Naive thymus-derived CD4-positive, alpha-beta T cell (primary cell): ENCODE measurements at regions not wholly inside any gene's neighbourhood (a gene's known extent, or its start where the extent isn't known, plus 50 kb on each side); places are given as distances from the start of the nearest gene placed in this dataset.
"Not testable (repeated sequence)": the region's sequence is repeated elsewhere in the genome, so short reads cannot be mapped to it uniquely, and the experiment has no call there.

Experiments
- ATAC-seq: fragments of 150-1000 bp; cut with Tn5 transposase; 2 replicates; pipeline ENCODE4 v1.10.0; 2021; ENCODE audit warnings: mild to moderate bottlenecking, moderate library complexity
- CTCF ChIA-PET: fragments of 350-600 bp; sonication (Branson Sonifier 250); formaldehyde crosslinking; loops from one replicate; lab custom pipeline; 2021; ENCODE audit warnings: antibody characterized with exemption; lab: Charles Lee
- POLR2A ChIA-PET: fragments of 350-600 bp; sonication (Branson Sonifier 250); formaldehyde crosslinking; loops from one replicate; lab custom pipeline; 2021; ENCODE audit warnings: antibody characterized with exemption, inconsistent platforms; lab: Charles Lee
- DNase-seq, 9 donors: peaks; one replicate each; pipeline versions ENCODE4 v3.0.0 to v3.0.0-alpha.2; 2020 to 2022; ENCODE audit warnings: mixed read lengths in 1 of 9
- H3K27ac ChIP-seq: one replicate; pipeline ENCODE4 v1.7.0; 2013; ENCODE audit warnings: mild to moderate bottlenecking, low read depth, low read length, moderate library complexity
- H3K27me3 ChIP-seq, 2 donors: one replicate each; pipeline ENCODE4 v1.7.0; 2013; ENCODE audit warnings: low read length in 2 of 2, mild to moderate bottlenecking in 2 of 2, moderate library complexity in 2 of 2; ENCODE audit not compliant: control insufficient read depth in 2 of 2, insufficient read depth in 2 of 2
- H3K36me3 ChIP-seq, 3 experiments: 1 replicate in 2 of 3; 2 replicates in 1 of 3; pipeline ENCODE4 v1.7.0; 2013; ENCODE audit warnings: low read length in 3 of 3, mild to moderate bottlenecking in 3 of 3, moderate library complexity in 1 of 3; ENCODE audit not compliant: insufficient read depth in 3 of 3, control insufficient read depth in 2 of 3
- H3K4me1 ChIP-seq, 2 donors: one replicate each; pipeline ENCODE4 v1.7.0; 2013; ENCODE audit warnings: low read length in 2 of 2, mild to moderate bottlenecking in 2 of 2, moderate library complexity in 1 of 2; ENCODE audit not compliant: control insufficient read depth in 2 of 2, insufficient read depth in 2 of 2
- H3K4me3 ChIP-seq: 2 replicates; pipeline ENCODE4 v1.7.0; 2013; ENCODE audit warnings: mild to moderate bottlenecking, low read length
- H3K9me3 ChIP-seq, 3 experiments: 1 replicate in 2 of 3; 2 replicates in 1 of 3; pipeline ENCODE4 v1.7.0; 2013; ENCODE audit warnings: low read length in 3 of 3; ENCODE audit not compliant: control insufficient read depth in 2 of 3
- H3K27ac Mint-ChIP-seq, 9 donors: one replicate each; pipeline ENCODE4 v1.8.0; 2020 to 2022; ENCODE audit warnings: mixed read lengths in 9 of 9, mild to moderate bottlenecking in 8 of 9, moderate library complexity in 5 of 9, inconsistent platforms in 2 of 9
- H3K27me3 Mint-ChIP-seq, 5 donors: one replicate each; pipeline ENCODE4 v1.8.0; 2021 to 2022; ENCODE audit warnings: mixed read lengths in 5 of 5, mild to moderate bottlenecking in 1 of 5
- H3K36me3 Mint-ChIP-seq, 5 donors: one replicate each; pipeline ENCODE4 v1.8.0; 2020 to 2022; ENCODE audit warnings: mixed read lengths in 5 of 5, mild to moderate bottlenecking in 3 of 5, inconsistent platforms in 1 of 5
- H3K4me1 Mint-ChIP-seq, 7 donors: one replicate each; pipeline ENCODE4 v1.8.0; 2020 to 2022; ENCODE audit warnings: mixed read lengths in 7 of 7, mild to moderate bottlenecking in 3 of 7, inconsistent platforms in 1 of 7
- H3K4me3 Mint-ChIP-seq, 10 donors: one replicate each; pipeline ENCODE4 v1.8.0; 2020 to 2022; ENCODE audit warnings: mild to moderate bottlenecking in 10 of 10, mixed read lengths in 10 of 10, moderate library complexity in 6 of 10, inconsistent platforms in 2 of 10
- H3K9me3 Mint-ChIP-seq, 11 donors: one replicate each; pipeline ENCODE4 v1.8.0; 2020 to 2022; ENCODE audit warnings: mixed read lengths in 11 of 11, mild to moderate bottlenecking in 4 of 11, inconsistent platforms in 1 of 11, moderate library complexity in 1 of 11
- intact Hi-C, 2 donors: fragments of 100-400 bp; cut with micrococcal nuclease; formaldehyde crosslinking; loops; one replicate each; pipeline ENCODE4 v1.15.1; 2023

GRCh38 chr7:12016439-12016838 lies 184.4 kb upstream of the THSD7A start:
- H3K27ac ChIP-seq, result no peak overlapping the region
- ChIA-PET CTCF (no interaction called here), POLR2A (no interaction called here)
- ATAC-seq (no peak), DNase-seq (no peak)
- H3K36me3 Mint-ChIP-seq, result no peaks in the 10 kb centered on the region
- H3K4me1 ChIP-seq, result no peaks in the 10 kb centered on the region
- H3K9me3 Mint-ChIP-seq, result no peaks in the 10 kb centered on the region
- no peak overlapping the region for H3K27ac Mint-ChIP-seq
- H3K27me3 Mint-ChIP-seq, result peaks cover 0 to 7% (median 2%) of the 10 kb centered on the region in 5 donors
- H3K9me3 ChIP-seq, result no peaks in the 10 kb centered on the region
- H3K4me1 Mint-ChIP-seq, result no peaks in the 10 kb centered on the region
- H3K4me3 ChIP-seq, result no peak overlapping the region
- intact Hi-C loops, result no loop called here
- H3K36me3 ChIP-seq, result no peaks in the 10 kb centered on the region
- no peak overlapping the region for H3K4me3 Mint-ChIP-seq
- no peaks in the 10 kb centered on the region for H3K27me3 ChIP-seq

GRCh38 chr7:12017046-12017445 lies 185.0 kb upstream of the THSD7A start:
- Histone ChIP-seq H3K27me3 (no peaks in the 10 kb centered on the region), H3K4me3 (no peak overlapping the region), H3K9me3 (no peaks in the 10 kb centered on the region), H3K4me1 (no peaks in the 10 kb centered on the region), H3K27ac (no peak overlapping the region), H3K36me3 (no peaks in the 10 kb centered on the region)
- DNase-seq (no peak), ATAC-seq (no peak)
- ChIA-PET POLR2A (no interaction called here), CTCF (no interaction called here)
- no peak overlapping the region for H3K4me3 Mint-ChIP-seq
- H3K9me3 Mint-ChIP-seq, result peaks cover 0 to 2% (median 0%) of the 10 kb centered on the region in 11 donors
- no peaks in the 10 kb centered on the region for H3K4me1 Mint-ChIP-seq
- intact Hi-C loops, result no loop called here
- H3K27me3 Mint-ChIP-seq, result peaks cover 0 to 13% (median 6%) of the 10 kb centered on the region in 5 donors
- H3K27ac Mint-ChIP-seq, result no peak overlapping the region
- no peaks in the 10 kb centered on the region for H3K36me3 Mint-ChIP-seq

- H3K27me3 Mint-ChIP-seq, result peaks cover 0 to 24% (median 13%) of the 10 kb centered on the region in 5 donors
- H3K27ac Mint-ChIP-seq, H3K27me3 ChIP-seq, H3K4me1 Mint-ChIP-seq, H3K4me3 ChIP-seq, CTCF ChIA-PET, H3K36me3 ChIP-seq, H3K9me3 ChIP-seq, H3K27ac ChIP-seq, ATAC-seq, POLR2A ChIA-PET, intact Hi-C loops, H3K4me3 Mint-ChIP-seq, H3K9me3 Mint-ChIP-seq, H3K4me1 ChIP-seq, H3K36me3 Mint-ChIP-seq, DNase-seq: not testable (repeated sequence)
Observed at GRCh38 chr7:12022011-12022410, 189.1 kb upstream of the TMEM106B start.

- Mint-ChIP-seq H3K27me3 (peaks cover 0 to 30% (median 13%) of the 10 kb centered on the region in 5 donors), H3K36me3 (no peaks in the 10 kb centered on the region), H3K27ac (no peak overlapping the region), H3K4me1 (no peaks in the 10 kb centered on the region), H3K9me3 (peaks cover 0 to 2% (median 0%) of the 10 kb centered on the region in 11 donors), H3K4me3 (no peak overlapping the region)
- DNase-seq (no peak), ATAC-seq (no peak)
- ChIA-PET CTCF (no interaction called here), POLR2A (no interaction called here)
- intact Hi-C loops, result no loop called here
- Histone ChIP-seq H3K4me3 (no peak overlapping the region), H3K4me1 (no peaks in the 10 kb centered on the region), H3K27ac (no peak overlapping the region), H3K36me3 (no peaks in the 10 kb centered on the region), H3K9me3 (no peaks in the 10 kb centered on the region), H3K27me3 (no peaks in the 10 kb centered on the region)
Observed at GRCh38 chr7:12025246-12025645, 185.8 kb upstream of the TMEM106B start.

- Histone ChIP-seq H3K4me3 (no peak overlapping the region), H3K4me1 (no peaks in the 10 kb centered on the region), H3K9me3 (no peaks in the 10 kb centered on the region), H3K27me3 (no peaks in the 10 kb centered on the region), H3K36me3 (no peaks in the 10 kb centered on the region), H3K27ac (no peak overlapping the region)
- POLR2A ChIA-PET, result no interaction called here
- no peaks in the 10 kb centered on the region for H3K36me3 Mint-ChIP-seq
- DNase-seq (no peak), ATAC-seq (no peak)
- H3K9me3 Mint-ChIP-seq, result no peaks in the 10 kb centered on the region
- CTCF ChIA-PET, result no interaction called here
- peaks cover 0 to 11% (median 9%) of the 10 kb centered on the region in 5 donors for H3K27me3 Mint-ChIP-seq
- no peak overlapping the region for H3K27ac Mint-ChIP-seq
- intact Hi-C loops, result no loop called here
- peaks cover 0 to 2% (median 0%) of the 10 kb centered on the region in 7 donors for H3K4me1 Mint-ChIP-seq
- no peak overlapping the region for H3K4me3 Mint-ChIP-seq
Observed at GRCh38 chr7:12028508-12028907, 182.6 kb upstream of the TMEM106B start.

- Mint-ChIP-seq H3K27me3 (peaks cover 3 to 16% (median 10%) of the 10 kb centered on the region in 5 donors), H3K4me3 (no peak overlapping the region), H3K4me1 (peaks cover 0 to 2% (median 0%) of the 10 kb centered on the region in 7 donors), H3K27ac (no peak overlapping the region), H3K9me3 (no peaks in the 10 kb centered on the region), H3K36me3 (no peaks in the 10 kb centered on the region)
- no peak overlapping the region for H3K27ac ChIP-seq
- DNase-seq (no peak), ATAC-seq (no peak)
- no peaks in the 10 kb centered on the region for H3K4me1 ChIP-seq
- H3K9me3 ChIP-seq, result no peaks in the 10 kb centered on the region
- POLR2A ChIA-PET, result no interaction called here
- no peaks in the 10 kb centered on the region for H3K36me3 ChIP-seq
- no peaks in the 10 kb centered on the region for H3K27me3 ChIP-seq
- intact Hi-C loops, result no loop called here
- H3K4me3 ChIP-seq, result no peak overlapping the region
- CTCF ChIA-PET, result no interaction called here
Observed at GRCh38 chr7:12030116-12030515, 181.0 kb upstream of the TMEM106B start.

- DNase-seq, result no peak
- no peaks in the 10 kb centered on the region for H3K36me3 Mint-ChIP-seq
- Histone ChIP-seq H3K27ac (no peak overlapping the region), H3K4me1 (no peaks in the 10 kb centered on the region), H3K27me3 (no peaks in the 10 kb centered on the region), H3K36me3 (no peaks in the 10 kb centered on the region), H3K9me3 (no peaks in the 10 kb centered on the region), H3K4me3 (no peak overlapping the region)
- peaks cover 0 to 2% (median 0%) of the 10 kb centered on the region in 7 donors for H3K4me1 Mint-ChIP-seq
- ChIA-PET POLR2A (no interaction called here), CTCF (no interaction called here)
- ATAC-seq, result no peak
- no peaks in the 10 kb centered on the region for H3K9me3 Mint-ChIP-seq
- H3K27me3 Mint-ChIP-seq, result peaks cover 3 to 19% (median 13%) of the 10 kb centered on the region in 5 donors
- no peak overlapping the region for H3K4me3 Mint-ChIP-seq
- intact Hi-C loops, result no loop called here
- no peak overlapping the region for H3K27ac Mint-ChIP-seq
Observed at GRCh38 chr7:12031186-12031585, 179.9 kb upstream of the TMEM106B start.
